Activated T-helper 17 cell treated with anti-CD3 and anti-CD28 coated beads, Interleukin-2, amount 50 U/mL, for 72 hours (primary cell): ENCODE measurements at regions not wholly inside any gene's neighbourhood (a gene's known extent, or its start where the extent isn't known, plus 50 kb on each side); places are given as distances from the start of the nearest gene placed in this dataset.
A peak's percentile ranks its signal among the peaks of the same experiment; 100 is the strongest.

Experiments used
- ATAC-seq: fragments of 150-1000 bp; cut with Tn5 transposase; replicated peaks from 2 replicates; pipeline ENCODE4 v1.10.0; 2021; ENCODE audit warnings: mild to moderate bottlenecking, moderate library complexity
- H3K27ac Mint-ChIP-seq: one replicate; pipeline ENCODE4 v1.8.0; 2022; ENCODE audit warnings: mixed read lengths
- H3K27me3 Mint-ChIP-seq: one replicate; pipeline ENCODE4 v1.8.0; 2022; ENCODE audit warnings: mixed read lengths
- H3K36me3 Mint-ChIP-seq: one replicate; pipeline ENCODE4 v1.8.0; 2022; ENCODE audit warnings: low read depth, mild to moderate bottlenecking, mixed read lengths
- H3K4me1 Mint-ChIP-seq: one replicate; pipeline ENCODE4 v1.8.0; 2022; ENCODE audit warnings: mixed read lengths
- H3K4me3 Mint-ChIP-seq: one replicate; pipeline ENCODE4 v1.8.0; 2022; ENCODE audit warnings: mild to moderate bottlenecking, mixed read lengths
- H3K9me3 Mint-ChIP-seq: one replicate; pipeline ENCODE4 v1.8.0; 2022; ENCODE audit warnings: mixed read lengths

GRCh38 chr4:189414021-189414420, 526.7 kb upstream of the FRG1 start:
- Mint-ChIP-seq H3K9me3 (peaks cover 12% of the 10 kb centered on the region), H3K4me3 (no peak overlapping the region), H3K4me1 (no peaks in the 10 kb centered on the region), H3K27ac (no peak overlapping the region), H3K27me3 (no peaks in the 10 kb centered on the region), H3K36me3 (no peaks in the 10 kb centered on the region)
- ATAC-seq, result no peak

DNA sequence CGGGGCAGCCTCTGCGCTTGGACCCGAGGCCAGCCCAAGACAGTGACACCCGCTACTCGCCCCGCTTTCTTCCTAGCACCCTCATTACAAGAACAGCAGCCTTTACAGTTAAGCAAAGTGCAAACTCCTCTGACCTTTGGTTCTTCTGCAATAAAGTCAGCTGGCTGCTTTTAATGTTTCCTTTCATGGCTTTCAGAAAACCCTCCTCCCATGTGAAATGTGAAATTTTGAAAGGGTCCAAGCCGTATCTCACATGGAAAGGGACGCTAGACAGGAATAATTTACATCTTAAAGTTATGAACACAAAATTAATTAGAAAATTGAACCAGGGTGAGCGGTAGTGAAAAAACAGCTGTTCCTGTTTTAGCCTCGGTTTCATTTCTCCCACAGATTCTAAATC, 520.1 kb upstream of the FRG1 start:
- no peak overlapping the region for H3K4me3 Mint-ChIP-seq
- H3K9me3 Mint-ChIP-seq, result peaks cover 12% of the 10 kb centered on the region
- ATAC-seq, result no peak
- H3K27me3 Mint-ChIP-seq, result no peaks in the 10 kb centered on the region
- no peaks in the 10 kb centered on the region for H3K4me1 Mint-ChIP-seq
- no peaks in the 10 kb centered on the region for H3K36me3 Mint-ChIP-seq
- no peak overlapping the region for H3K27ac Mint-ChIP-seq

GRCh38 chr4:189436207-189436606, 504.5 kb upstream of the FRG1 start:
- no peaks in the 10 kb centered on the region for H3K27me3 Mint-ChIP-seq
- ATAC-seq, result no peak
- no peak overlapping the region for H3K4me3 Mint-ChIP-seq
- H3K4me1 Mint-ChIP-seq, result no peaks in the 10 kb centered on the region
- H3K36me3 Mint-ChIP-seq, result no peaks in the 10 kb centered on the region
- H3K27ac Mint-ChIP-seq, result no peak overlapping the region
- H3K9me3 Mint-ChIP-seq, result peaks cover 11% of the 10 kb centered on the region

DNA sequence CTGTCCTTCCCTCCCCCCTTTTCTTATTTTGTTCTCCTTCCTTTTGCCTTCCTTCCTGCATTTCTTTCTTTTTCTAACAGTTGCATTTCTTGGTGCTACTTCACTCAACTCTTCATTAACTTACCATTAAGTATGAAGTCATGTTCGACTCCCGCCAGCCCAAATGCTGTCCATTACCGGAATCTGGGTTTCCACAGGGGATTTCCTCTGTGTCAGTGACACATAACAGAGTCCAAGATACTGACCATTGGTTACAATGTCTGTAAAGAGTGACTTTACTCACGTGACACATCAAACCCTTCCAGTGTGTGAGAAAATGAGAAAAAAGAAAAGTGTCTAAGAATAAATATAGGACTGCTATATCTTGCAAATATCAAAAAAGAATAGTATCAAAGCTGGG, 500.0 kb upstream of the FRG1 start:
- ATAC-seq, result no peak
- Mint-ChIP-seq H3K27me3 (no peaks in the 10 kb centered on the region), H3K4me1 (no peaks in the 10 kb centered on the region), H3K9me3 (peaks cover 8% of the 10 kb centered on the region), H3K36me3 (no peaks in the 10 kb centered on the region), H3K27ac (no peak overlapping the region), H3K4me3 (no peak overlapping the region)

DNA sequence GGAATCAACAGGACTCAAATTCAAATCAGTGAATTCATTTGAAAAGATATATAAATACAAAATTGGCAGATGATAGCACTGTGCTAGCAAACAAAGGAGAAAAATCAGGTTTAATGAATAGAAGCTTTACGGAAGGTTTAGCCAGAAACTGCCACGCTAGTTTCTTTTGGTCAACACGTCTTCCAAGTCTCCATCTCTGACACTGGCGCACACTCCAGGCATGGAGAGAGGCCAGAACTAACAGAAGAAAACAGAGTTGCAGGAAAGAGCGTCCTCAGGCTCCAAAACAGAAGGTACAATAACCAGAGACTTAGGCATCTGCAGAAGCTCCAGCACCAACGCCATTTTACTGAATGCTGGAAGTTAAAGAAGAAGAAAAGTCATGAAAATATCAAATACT, 497.3 kb upstream of the FRG1 start:
- H3K27me3 Mint-ChIP-seq, result no peaks in the 10 kb centered on the region
- no peak overlapping the region for H3K4me3 Mint-ChIP-seq
- no peaks in the 10 kb centered on the region for H3K4me1 Mint-ChIP-seq
- H3K27ac Mint-ChIP-seq, result no peak overlapping the region
- no peaks in the 10 kb centered on the region for H3K9me3 Mint-ChIP-seq
- ATAC-seq, result no peak
- no peaks in the 10 kb centered on the region for H3K36me3 Mint-ChIP-seq

DNA sequence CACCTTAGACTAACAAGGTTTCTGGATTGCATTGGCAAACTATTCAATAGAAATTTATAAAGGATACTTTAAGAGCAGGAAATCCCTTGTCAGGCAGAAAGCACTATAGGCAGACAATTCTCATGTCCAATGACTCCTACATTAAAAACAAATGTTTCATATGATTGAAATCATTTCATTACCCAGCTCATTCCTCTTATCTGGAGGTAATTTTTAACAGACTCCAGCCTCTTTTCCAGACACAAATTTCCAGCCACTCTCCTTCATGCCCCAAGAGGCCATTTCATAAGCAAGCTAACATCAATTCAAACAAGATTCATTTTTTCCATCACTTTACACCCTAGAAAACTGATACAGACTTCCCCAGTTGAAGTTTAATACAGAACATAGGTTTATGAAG, 495.1 kb upstream of the FRG1 start:
- Mint-ChIP-seq H3K4me1 (no peaks in the 10 kb centered on the region), H3K27ac (no peak overlapping the region), H3K9me3 (peaks cover 11% of the 10 kb centered on the region), H3K27me3 (peaks cover 4% of the 10 kb centered on the region), H3K4me3 (no peak overlapping the region), H3K36me3 (no peaks in the 10 kb centered on the region)
- no peak for ATAC-seq

- Mint-ChIP-seq H3K9me3 (peaks cover 16% of the 10 kb centered on the region), H3K4me1 (no peaks in the 10 kb centered on the region), H3K4me3 (no peak overlapping the region), H3K27me3 (no peaks in the 10 kb centered on the region), H3K27ac (no peak overlapping the region), H3K36me3 (no peaks in the 10 kb centered on the region)
- no peak for ATAC-seq
Observed at GRCh38 chr4:189463734-189464133, 476.9 kb upstream of the FRG1 start.

DNA sequence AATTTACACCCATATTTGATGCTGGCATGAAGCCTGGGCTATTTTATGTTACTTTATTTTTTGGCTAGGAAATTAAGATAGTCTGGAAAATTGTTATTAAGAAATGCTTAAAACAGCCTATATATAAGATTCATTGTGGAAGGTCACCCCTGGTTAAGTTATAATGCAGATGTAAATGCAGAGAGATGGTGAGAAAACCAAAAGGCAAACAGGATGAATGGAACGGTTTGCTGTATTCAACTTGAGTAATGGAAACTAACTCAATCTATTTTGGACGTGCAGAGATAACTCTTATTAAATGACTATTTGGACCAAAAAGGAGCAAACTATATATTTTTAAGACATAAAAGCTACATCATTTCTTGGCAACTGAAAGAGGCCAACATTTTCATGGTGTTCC, 446.3 kb upstream of the FRG1 start:
- peaks cover 8% of the 10 kb centered on the region for H3K27me3 Mint-ChIP-seq
- no peak for ATAC-seq
- no peak overlapping the region for H3K27ac Mint-ChIP-seq

DNA sequence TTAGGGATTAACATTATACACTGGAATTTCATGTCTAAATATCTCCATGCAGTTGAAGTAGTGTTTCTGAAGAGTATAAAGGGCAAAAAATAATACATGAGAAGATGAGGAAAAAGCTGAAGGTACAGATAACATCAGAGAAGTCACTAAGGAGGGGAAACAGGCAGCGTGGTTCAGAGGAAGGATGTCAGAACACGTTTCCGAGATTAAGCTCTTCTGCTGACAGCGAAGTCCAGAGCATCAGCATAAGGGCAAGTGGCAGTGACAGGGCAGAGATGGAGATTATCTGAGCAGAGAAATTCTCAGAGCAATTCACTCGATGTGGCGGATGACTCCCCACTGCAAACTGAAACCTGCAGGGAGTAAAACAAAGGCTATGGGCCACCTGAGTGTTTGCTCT, 443.2 kb upstream of the FRG1 start:
- peaks cover 8% of the 10 kb centered on the region for H3K27me3 Mint-ChIP-seq
- ATAC-seq, result no peak
- H3K4me3 Mint-ChIP-seq, result no peak overlapping the region
- H3K36me3 Mint-ChIP-seq, result no peaks in the 10 kb centered on the region
- peaks cover 9% of the 10 kb centered on the region for H3K4me1 Mint-ChIP-seq
- no peak overlapping the region for H3K27ac Mint-ChIP-seq
- peaks cover 17% of the 10 kb centered on the region for H3K9me3 Mint-ChIP-seq

More for the DNA sequence above, 446.3 kb upstream of the FRG1 start:
- H3K9me3 Mint-ChIP-seq, result peaks cover 24% of the 10 kb centered on the region
- peaks cover 9% of the 10 kb centered on the region for H3K4me1 Mint-ChIP-seq
- no peak overlapping the region for H3K4me3 Mint-ChIP-seq
- no peaks in the 10 kb centered on the region for H3K36me3 Mint-ChIP-seq

DNA sequence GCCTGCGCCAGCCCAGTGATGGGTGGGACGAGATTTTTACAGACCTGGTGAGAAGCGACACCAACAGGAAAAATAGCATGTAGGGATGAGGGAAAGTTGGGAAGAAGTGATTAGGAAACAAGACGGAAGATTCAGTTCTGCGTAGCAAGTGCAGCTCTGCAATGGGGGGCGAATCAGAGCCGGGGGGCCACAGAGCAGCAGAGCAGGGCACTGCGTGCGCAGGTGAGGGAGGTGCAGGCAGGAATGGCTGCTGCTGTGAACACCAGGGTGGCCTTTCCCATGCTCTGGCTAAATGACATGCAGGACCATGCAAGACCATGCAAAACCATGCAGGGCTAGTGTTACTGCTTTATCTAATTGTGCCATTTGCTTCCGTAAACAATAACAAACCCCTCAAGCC, 442.7 kb upstream of the FRG1 start:
- Mint-ChIP-seq H3K27ac (no peak overlapping the region), H3K27me3 (peaks cover 8% of the 10 kb centered on the region), H3K9me3 (peaks cover 12% of the 10 kb centered on the region), H3K4me3 (no peak overlapping the region), H3K4me1 (peaks cover 9% of the 10 kb centered on the region), H3K36me3 (no peaks in the 10 kb centered on the region)
- no peak for ATAC-seq

DNA sequence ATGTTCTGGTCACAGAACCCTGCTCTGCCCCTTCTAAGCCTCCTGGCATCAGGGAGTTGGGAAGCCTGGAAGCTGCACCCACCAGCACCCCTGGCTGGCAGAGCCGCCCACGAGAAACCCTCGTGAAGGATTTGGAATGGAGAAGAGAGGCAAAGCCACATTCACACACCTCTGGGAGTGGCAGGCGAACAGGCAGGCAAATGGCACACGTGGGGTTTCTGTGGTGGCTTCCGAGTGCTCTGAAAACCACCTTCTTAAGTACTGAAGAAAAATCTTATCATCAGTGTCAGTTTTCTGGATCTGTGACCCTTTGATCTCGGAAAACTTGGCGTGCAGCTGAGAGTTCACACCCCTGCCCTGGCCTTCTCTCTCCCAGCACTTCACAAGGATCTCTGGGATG, 442.2 kb upstream of the FRG1 start:
- no peak overlapping the region for H3K4me3 Mint-ChIP-seq
- H3K4me1 Mint-ChIP-seq, result peaks cover 9% of the 10 kb centered on the region
- no peak for ATAC-seq
- H3K9me3 Mint-ChIP-seq, result peaks cover 11% of the 10 kb centered on the region
- H3K27ac Mint-ChIP-seq, result no peak overlapping the region
- no peaks in the 10 kb centered on the region for H3K36me3 Mint-ChIP-seq
- peaks cover 8% of the 10 kb centered on the region for H3K27me3 Mint-ChIP-seq

DNA sequence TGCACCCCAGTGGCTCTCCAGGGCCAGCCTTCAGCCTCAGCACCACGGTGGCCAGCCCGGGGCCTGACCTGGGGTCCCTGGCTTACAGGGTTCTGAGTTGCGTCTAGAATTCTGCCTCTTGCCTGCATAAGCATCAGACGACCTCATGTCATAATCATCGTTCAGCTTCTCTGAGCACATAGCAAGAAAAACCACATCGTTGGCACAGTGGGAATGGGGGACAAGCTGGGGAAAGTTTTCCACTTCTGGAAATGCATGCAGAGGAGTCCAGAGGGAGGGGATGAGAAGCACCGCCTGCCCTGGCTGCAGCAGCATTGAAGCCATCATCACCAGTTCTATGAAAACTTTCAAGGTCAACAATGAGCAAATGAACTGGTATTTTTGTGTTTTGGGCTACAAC, 441.0 kb upstream of the FRG1 start:
- Mint-ChIP-seq H3K36me3 (no peaks in the 10 kb centered on the region), H3K27me3 (peaks cover 8% of the 10 kb centered on the region), H3K4me1 (peaks cover 9% of the 10 kb centered on the region), H3K27ac (no peak overlapping the region), H3K9me3 (peaks cover 11% of the 10 kb centered on the region), H3K4me3 (no peak overlapping the region)
- no peak for ATAC-seq

GRCh38 chr4:189500970-189501369, 439.7 kb upstream of the FRG1 start:
- H3K4me1 Mint-ChIP-seq, result peaks cover 9% of the 10 kb centered on the region
- peaks cover 12% of the 10 kb centered on the region for H3K27me3 Mint-ChIP-seq
- no peaks in the 10 kb centered on the region for H3K36me3 Mint-ChIP-seq
- no peak overlapping the region for H3K27ac Mint-ChIP-seq
- peaks cover 17% of the 10 kb centered on the region for H3K9me3 Mint-ChIP-seq
- H3K4me3 Mint-ChIP-seq, result no peak overlapping the region
- no peak for ATAC-seq

- Mint-ChIP-seq H3K4me1 (no peaks in the 10 kb centered on the region), H3K9me3 (peaks cover 6% of the 10 kb centered on the region), H3K27ac (no peak overlapping the region), H3K27me3 (peaks cover 4% of the 10 kb centered on the region), H3K4me3 (no peak overlapping the region), H3K36me3 (no peaks in the 10 kb centered on the region)
- ATAC-seq, result peak; percentile 74
Observed at GRCh38 chr4:189502841-189503435, 437.7 kb upstream of the FRG1 start.

GRCh38 chr4:189504220-189504619, 436.5 kb upstream of the FRG1 start:
- no peak for ATAC-seq
- no peaks in the 10 kb centered on the region for H3K36me3 Mint-ChIP-seq
- H3K4me1 Mint-ChIP-seq, result no peaks in the 10 kb centered on the region
- peaks cover 6% of the 10 kb centered on the region for H3K9me3 Mint-ChIP-seq
- H3K4me3 Mint-ChIP-seq, result no peak overlapping the region
- peaks cover 3% of the 10 kb centered on the region for H3K27me3 Mint-ChIP-seq
- no peak overlapping the region for H3K27ac Mint-ChIP-seq

GRCh38 chr4:189505380-189505779, 435.3 kb upstream of the FRG1 start:
- ATAC-seq, result no peak
- peaks cover 6% of the 10 kb centered on the region for H3K9me3 Mint-ChIP-seq
- H3K27ac Mint-ChIP-seq, result no peak overlapping the region
- no peaks in the 10 kb centered on the region for H3K4me1 Mint-ChIP-seq
- peaks cover 3% of the 10 kb centered on the region for H3K27me3 Mint-ChIP-seq
- no peaks in the 10 kb centered on the region for H3K36me3 Mint-ChIP-seq
- no peak overlapping the region for H3K4me3 Mint-ChIP-seq
